Spleen (tissue), 7 donors: ENCODE measurements at regions not wholly inside any gene's neighbourhood (a gene's known extent, or its start where the extent isn't known, plus 50 kb on each side); places are given as distances from the start of the nearest gene placed in this dataset.

Source experiments
- POLR2AphosphoS5 ChIP-seq, 3 donors: sonication (generic); formaldehyde crosslinking; IDR thresholded peaks; one replicate each; pipeline ENCODE4 v1.5.1; 2017; ENCODE audit warnings: antibody characterized with exemption in 3 of 3
- TF ChIP-seq, protein P1 (sequence below), 11 experiments: fragments of 200-600 bp in 7 of 11; fragments of 450-650 bp in 4 of 11; sonication (generic) in 4 of 11; IDR thresholded peaks in 8 of 11; conservative IDR thresholded peaks in 3 of 11; 1 replicate in 7 of 11; 2 replicates in 4 of 11; pipeline versions ENCODE4 v1.4.0 to v1.8.0; 2016 to 2021; ENCODE audit warnings: antibody characterized with exemption in 11 of 11, inconsistent platforms in 4 of 11, mild to moderate bottlenecking in 1 of 11
- donor health status: DM: no; HTN: no; CAD: no; lungs with moderate emphysema.
- donor health status: DM: no; HTN: no; CAD: no.
- donor health status: DM: no; HTN: no; CAD: no.

DNA sequence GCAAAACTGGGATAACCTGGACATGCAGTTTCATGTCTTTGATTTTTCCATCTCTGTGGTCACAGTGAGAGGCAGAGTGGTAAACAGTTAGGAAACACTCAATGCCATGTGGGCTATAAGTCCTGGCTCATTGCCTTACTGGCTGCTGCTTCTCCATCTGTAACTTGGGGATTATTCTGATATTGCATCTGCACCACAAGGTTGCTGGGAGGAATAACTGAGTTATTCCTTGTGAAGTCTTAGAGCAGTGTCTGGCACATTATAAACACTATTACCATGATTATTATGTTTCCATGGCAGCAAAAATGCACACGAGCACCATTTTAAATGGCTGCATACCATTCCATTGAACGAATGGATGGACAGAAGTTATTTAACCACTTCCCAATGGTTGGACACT, 111.7 kb upstream of the CDH5 start:
- TF ChIP-seq, protein P1, sequence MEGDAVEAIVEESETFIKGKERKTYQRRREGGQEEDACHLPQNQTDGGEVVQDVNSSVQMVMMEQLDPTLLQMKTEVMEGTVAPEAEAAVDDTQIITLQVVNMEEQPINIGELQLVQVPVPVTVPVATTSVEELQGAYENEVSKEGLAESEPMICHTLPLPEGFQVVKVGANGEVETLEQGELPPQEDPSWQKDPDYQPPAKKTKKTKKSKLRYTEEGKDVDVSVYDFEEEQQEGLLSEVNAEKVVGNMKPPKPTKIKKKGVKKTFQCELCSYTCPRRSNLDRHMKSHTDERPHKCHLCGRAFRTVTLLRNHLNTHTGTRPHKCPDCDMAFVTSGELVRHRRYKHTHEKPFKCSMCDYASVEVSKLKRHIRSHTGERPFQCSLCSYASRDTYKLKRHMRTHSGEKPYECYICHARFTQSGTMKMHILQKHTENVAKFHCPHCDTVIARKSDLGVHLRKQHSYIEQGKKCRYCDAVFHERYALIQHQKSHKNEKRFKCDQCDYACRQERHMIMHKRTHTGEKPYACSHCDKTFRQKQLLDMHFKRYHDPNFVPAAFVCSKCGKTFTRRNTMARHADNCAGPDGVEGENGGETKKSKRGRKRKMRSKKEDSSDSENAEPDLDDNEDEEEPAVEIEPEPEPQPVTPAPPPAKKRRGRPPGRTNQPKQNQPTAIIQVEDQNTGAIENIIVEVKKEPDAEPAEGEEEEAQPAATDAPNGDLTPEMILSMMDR (IDR thresholded peaks at IDR 0.05 in 8 of 11, conservative IDR thresholded peaks at IDR 0.05 in 3 of 11), result no peak
- TF ChIP-seq POLR2AphosphoS5 (IDR thresholded peaks at IDR 0.05), result no peak
